Keratinocyte (primary cell): ENCODE measurements at regions not wholly inside any gene's neighbourhood (a gene's known extent, or its start where the extent isn't known, plus 50 kb on each side); places are given as distances from the start of the nearest gene placed in this dataset.

Experiments
- DNase-seq: peaks from one replicate; pipeline ENCODE4 v3.0.0-alpha.2; 2011; ENCODE audit warnings: low read depth, missing footprints, low spot score
- FAIRE-seq: peaks from 2 replicates; lab custom pipeline; 2011; peaks lifted over from hg19 to GRCh38; lab: Jason Lieb, UNC
- H2AFZ ChIP-seq: 2 replicates; pipeline ENCODE4 v1.6.0; 2012; ENCODE audit warnings: low read length, control low read depth, inconsistent platforms; ENCODE audit not compliant: control insufficient read depth
- H3K27ac ChIP-seq: 2 replicates; pipeline ENCODE4 v1.5.1; 2011; ENCODE audit warnings: low read length; ENCODE audit not compliant: control insufficient read depth, insufficient read depth
- H3K27me3 ChIP-seq: 3 replicates; pipeline ENCODE4 v1.6.0; 2011; ENCODE audit warnings: low read length; ENCODE audit not compliant: control insufficient read depth, insufficient read depth; ENCODE audit errors: extremely low read depth
- H3K36me3 ChIP-seq, 2 experiments: 2 replicates in 1 of 2; 3 replicates in 1 of 2; pipeline ENCODE4 v1.5.1; 2011; ENCODE audit warnings: low read length in 2 of 2, mild to moderate bottlenecking in 1 of 2; ENCODE audit not compliant: control insufficient read depth in 2 of 2, insufficient read depth in 2 of 2; ENCODE audit errors: extremely low read depth in 1 of 2
- H3K4me1 ChIP-seq: 3 replicates; pipeline ENCODE4 v1.5.1; 2011; ENCODE audit warnings: low read length; ENCODE audit not compliant: control insufficient read depth, insufficient read depth; ENCODE audit errors: extremely low read depth
- H3K4me2 ChIP-seq: 3 replicates; pipeline ENCODE4 v1.6.0; 2011; ENCODE audit warnings: low read depth, low read length; ENCODE audit not compliant: control insufficient read depth, insufficient read depth; ENCODE audit errors: extremely low read depth
- H3K4me3 ChIP-seq, 3 experiments: fragments of 200-600 bp in 1 of 3; sonication (generic) in 1 of 3; 2 replicates in 2 of 3; 3 replicates in 1 of 3; pipeline ENCODE4 v1.5.1; 2011 to 2016; ENCODE audit warnings: low read length in 3 of 3, mild to moderate bottlenecking in 3 of 3, control low read depth in 2 of 3, inconsistent platforms in 1 of 3, low read depth in 1 of 3, mixed read lengths in 1 of 3, mixed run types in 1 of 3, moderate library complexity in 1 of 3; ENCODE audit not compliant: control insufficient read depth in 2 of 3, insufficient read depth in 2 of 3; ENCODE audit errors: extremely low read depth in 1 of 3
- H3K79me2 ChIP-seq: 2 replicates; pipeline ENCODE4 v1.6.0; 2012; ENCODE audit warnings: low read length; ENCODE audit not compliant: control insufficient read depth, insufficient read depth
- H3K9ac ChIP-seq: 3 replicates; pipeline ENCODE4 v1.6.0; 2011; ENCODE audit warnings: low read length; ENCODE audit not compliant: control insufficient read depth, insufficient read depth; ENCODE audit errors: extremely low read depth
- H3K9me1 ChIP-seq: 3 replicates; pipeline ENCODE4 v1.6.0; 2011; ENCODE audit warnings: low read length; ENCODE audit not compliant: control insufficient read depth, insufficient read depth; ENCODE audit errors: extremely low read depth
- H3K9me3 ChIP-seq: 2 replicates; pipeline ENCODE4 v1.5.1; 2012; ENCODE audit warnings: low read depth, low read length; ENCODE audit not compliant: control insufficient read depth
- H4K20me1 ChIP-seq: 3 replicates; pipeline ENCODE4 v1.6.0; 2011; ENCODE audit warnings: low read length; ENCODE audit not compliant: control insufficient read depth, insufficient read depth; ENCODE audit errors: extremely low read depth
- CTCF ChIP-seq, 3 experiments: IDR thresholded peaks in 1 of 3; conservative IDR thresholded peaks in 1 of 3; optimal IDR thresholded peaks in 1 of 3; 2 replicates in 2 of 3; 3 replicates in 1 of 3; pipeline versions ENCODE3 to v1.5.1; 2011; ENCODE audit warnings: low read length in 3 of 3, mild to moderate bottlenecking in 3 of 3, moderate library complexity in 2 of 3, control low read depth in 1 of 3, inconsistent platforms in 1 of 3; ENCODE audit not compliant: insufficient read depth in 2 of 3; ENCODE audit errors: extremely low read depth in 1 of 3
- EZH2 ChIP-seq: IDR thresholded peaks from one replicate; pipeline ENCODE4 v1.6.1; 2012; ENCODE audit warnings: inconsistent platforms, mild to moderate bottlenecking, low read length, moderate library complexity
- dilution Hi-C: fragments of 300-500 bp; cut with MboI; formaldehyde crosslinking; loops from one replicate; pipeline ENCODE4 v1.7.0; 2020; ENCODE audit warnings: low sequenced_read_pairs; ENCODE audit not compliant: extremely low pct_ligation_motif_present

- no peak overlapping the region for H3K4me3 ChIP-seq
- H3K9me1 ChIP-seq: no peaks in the 10 kb centered on the region
- no peak for FAIRE-seq
- TF ChIP-seq CTCF (optimal IDR thresholded peaks at IDR 0.05 in 1 of 3, IDR thresholded peaks at IDR 0.05 in 1 of 3, conservative IDR thresholded peaks at IDR 0.05 in 1 of 3; ENCODE audit: extremely low read depth in 1 of 3, insufficient read depth in 2 of 3, low read length in 3 of 3) (no peak), EZH2 (no peak)
- DNase-seq: no peak
- H3K9ac ChIP-seq: no peak overlapping the region
- H3K27me3 ChIP-seq: no peaks in the 10 kb centered on the region
- H3K9me3 ChIP-seq: no peaks in the 10 kb centered on the region
- no peak overlapping the region for H3K4me2 ChIP-seq
- H3K4me1 ChIP-seq: no peaks in the 10 kb centered on the region
- H2AFZ ChIP-seq: no peak overlapping the region
- H4K20me1 ChIP-seq: no peaks in the 10 kb centered on the region
- H3K79me2 ChIP-seq: no peaks in the 10 kb centered on the region
- dilution Hi-C loops: no loop called here
- H3K36me3 ChIP-seq: no peaks in the 10 kb centered on the region
- H3K27ac ChIP-seq: no peak overlapping the region
These were observed 633.4 kb upstream of the SYNCRIP start for GRCh38 chr6:86276056-86276455.

GRCh38 chr6:86273936-86274335 is 631.2 kb upstream of the SYNCRIP start:
- Histone ChIP-seq H2AFZ (no peak overlapping the region), H3K4me2 (no peak overlapping the region), H3K4me3 (no peak overlapping the region), H3K9me3 (no peaks in the 10 kb centered on the region), H3K79me2 (no peaks in the 10 kb centered on the region), H3K36me3 (no peaks in the 10 kb centered on the region), H4K20me1 (no peaks in the 10 kb centered on the region), H3K27me3 (no peaks in the 10 kb centered on the region), H3K27ac (no peak overlapping the region), H3K4me1 (no peaks in the 10 kb centered on the region), H3K9me1 (no peaks in the 10 kb centered on the region), H3K9ac (no peak overlapping the region)
- DNase-seq: no peak
- TF ChIP-seq EZH2 (no peak), CTCF (optimal IDR thresholded peaks at IDR 0.05 in 1 of 3, IDR thresholded peaks at IDR 0.05 in 1 of 3, conservative IDR thresholded peaks at IDR 0.05 in 1 of 3; ENCODE audit: extremely low read depth in 1 of 3, insufficient read depth in 2 of 3, low read length in 3 of 3) (no peak)
- no peak for FAIRE-seq
- dilution Hi-C loops: no loop called here
